GM12892 (cell line): ENCODE measurements at regions not wholly inside any gene's neighbourhood (a gene's known extent, or its start where the extent isn't known, plus 50 kb on each side); places are given as distances from the start of the nearest gene placed in this dataset.
"Not testable (repeated sequence)": the region's sequence is repeated elsewhere in the genome, so short reads cannot be mapped to it uniquely, and the experiment has no call there.

ENCODE experiments used
- DNase-seq: peaks from one replicate; pipeline ENCODE4 v3.0.0; 2011; ENCODE audit not compliant: insufficient read length
- FAIRE-seq: peaks from 2 replicates; lab custom pipeline; 2011; peaks lifted over from hg19 to GRCh38; lab: Jason Lieb, UNC
- POLR2A ChIP-seq: IDR thresholded peaks from 2 replicates; pipeline ENCODE4 v1.6.1; 2011; ENCODE audit warnings: low read depth, low read length, control low read depth
- POLR2AphosphoS5 ChIP-seq: IDR thresholded peaks from 2 replicates; pipeline ENCODE4 v1.6.1; 2011; ENCODE audit warnings: low read depth, low read length, control low read depth
- TAF1 ChIP-seq: IDR thresholded peaks from 2 replicates; pipeline ENCODE4 v1.6.1; 2011; ENCODE audit warnings: low read depth, mild to moderate bottlenecking, control low read depth, low read length, borderline replicate concordance

GRCh38 chr2:160614391-160614790 lies 120.8 kb upstream of the RBMS1 start:
- no peak for DNase-seq
- TF ChIP-seq POLR2A (no peak), POLR2AphosphoS5 (no peak), TAF1 (no peak)
- no peak for FAIRE-seq

- no peak for DNase-seq
- TF ChIP-seq POLR2A (no peak), POLR2AphosphoS5 (no peak), TAF1 (no peak)
- no peak for FAIRE-seq
Observed at GRCh38 chr2:160615706-160616105, 122.1 kb upstream of the RBMS1 start.

- DNase-seq: no peak
- TF ChIP-seq TAF1: no peak
- no peak for TF ChIP-seq POLR2AphosphoS5
- no peak for TF ChIP-seq POLR2A
- FAIRE-seq: no peak
Observed at GRCh38 chr2:160616149-160616548, 122.5 kb upstream of the RBMS1 start.

GRCh38 chr2:160621748-160622147 lies 128.1 kb upstream of the RBMS1 start:
- no peak for TF ChIP-seq TAF1
- no peak for TF ChIP-seq POLR2A
- no peak for TF ChIP-seq POLR2AphosphoS5
- DNase-seq (no peak), FAIRE-seq (no peak)

- not testable (repeated sequence) for DNase-seq, FAIRE-seq
Observed at GRCh38 chr2:160628020-160628637, 134.5 kb upstream of the RBMS1 start.

GRCh38 chr2:160628811-160629210 lies 135.2 kb upstream of the RBMS1 start:
- DNase-seq (no peak), FAIRE-seq (no peak)
- TF ChIP-seq POLR2AphosphoS5 (no peak), TAF1 (no peak), POLR2A (no peak)

GRCh38 chr2:160630801-160631590 lies 137.4 kb upstream of the RBMS1 start:
- no peak for TF ChIP-seq POLR2AphosphoS5
- no peak for TF ChIP-seq TAF1
- no peak for TF ChIP-seq POLR2A
- no peak for DNase-seq
- no peak for FAIRE-seq

GRCh38 chr2:160632084-160632975 lies 138.7 kb upstream of the RBMS1 start:
- TF ChIP-seq TAF1: no peak
- TF ChIP-seq POLR2A: no peak
- no peak for TF ChIP-seq POLR2AphosphoS5
- DNase-seq (no peak), FAIRE-seq (no peak)

- DNase-seq (no peak), FAIRE-seq (no peak)
- no peak for TF ChIP-seq TAF1
- no peak for TF ChIP-seq POLR2AphosphoS5
- TF ChIP-seq POLR2A: no peak
Observed at GRCh38 chr2:160634436-160634835, 140.8 kb upstream of the RBMS1 start.

GRCh38 chr2:160635488-160635887 lies 141.9 kb upstream of the RBMS1 start:
- TF ChIP-seq TAF1 (no peak), POLR2A (no peak), POLR2AphosphoS5 (no peak)
- FAIRE-seq (no peak), DNase-seq (no peak)

GRCh38 chr2:160639472-160639871 lies 145.9 kb upstream of the RBMS1 start:
- FAIRE-seq (no peak), DNase-seq (no peak)
- TF ChIP-seq TAF1 (no peak), POLR2AphosphoS5 (no peak), POLR2A (no peak)
